ENCODE measurements at regions not wholly inside any gene's neighbourhood (a gene's known extent, or its start where the extent isn't known, plus 50 kb on each side); places are given as distances from the start of the nearest gene placed in this dataset.

GRCh38 chr11:15453211-15453765 lies 338.6 kb downstream of the INSC start:
- WGBS (ENCODE audit: extremely low coverage, insufficient coverage, low lambda C conversion rate): no CpG with 5 or more reads among the region's 2 CpGs
- no peak overlapping the region for H2BK120ac ChIP-seq (ENCODE audit: low read depth, low read length)

DNA sequence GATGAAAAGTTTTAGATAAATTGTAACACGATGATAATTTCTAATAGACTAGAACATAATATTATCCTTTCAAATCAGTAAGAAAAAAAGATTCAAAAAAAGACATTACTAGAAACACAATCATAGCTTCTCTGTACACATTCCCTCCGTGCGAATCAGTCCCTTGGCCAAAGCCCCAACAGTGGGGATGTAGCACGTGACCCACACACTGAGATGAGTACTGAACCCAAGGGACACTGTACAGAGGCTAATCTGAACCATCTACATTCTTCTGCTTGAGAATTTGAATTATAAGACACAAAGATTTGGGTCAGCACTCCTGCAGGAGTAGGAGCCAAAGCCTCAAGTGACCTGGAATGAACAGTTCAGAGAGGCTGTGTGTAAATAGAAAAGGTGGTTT lies 353.7 kb downstream of the INSC start:
- Histone ChIP-seq H3K9ac (ENCODE audit: low read length) (no peak overlapping the region), H3K4me3 (ENCODE audit: low read length) (no peak overlapping the region), H2BK5ac (ENCODE audit: low read length) (no peak overlapping the region), H3K18ac (ENCODE audit: low read length) (no peak overlapping the region), H3K56ac (ENCODE audit: low read length) (no peak overlapping the region), H3K27ac (ENCODE audit: low read depth, low read length) (no peak overlapping the region), H3K23ac (ENCODE audit: low read length) (no peak overlapping the region), H3K79me2 (ENCODE audit: control insufficient read depth, insufficient read depth, low read length) (no peaks in the 10 kb centered on the region), H3K36me3 (ENCODE audit: control insufficient read depth, insufficient read depth, low read length) (no peaks in the 10 kb centered on the region), H3K4ac (ENCODE audit: low read depth, low read length) (no peak overlapping the region), H3K79me1 (ENCODE audit: low read length) (no peaks in the 10 kb centered on the region), H3K27me3 (ENCODE audit: insufficient read depth, low read length, poor library complexity) (no peaks in the 10 kb centered on the region), H3K4me2 (ENCODE audit: low read length) (no peak overlapping the region), H4K8ac (ENCODE audit: low read depth, low read length) (no peak overlapping the region), H2AK5ac (ENCODE audit: low read length) (no peak overlapping the region), H2BK15ac (replicated peaks; ENCODE audit: low read depth) (no peak overlapping the region), H2BK120ac (ENCODE audit: low read depth, low read length) (no peak overlapping the region), H4K5ac (ENCODE audit: low read length) (no peak overlapping the region), H3K4me1 (ENCODE audit: control insufficient read depth, low read depth, low read length) (no peaks in the 10 kb centered on the region)
- no peak for DNase-seq
- no CpG with 5 or more reads among the region's 4 CpGs for WGBS (ENCODE audit: extremely low coverage, insufficient coverage, low lambda C conversion rate)

More at GRCh38 chr11:15453211-15453765, 338.6 kb downstream of the INSC start:
- Histone ChIP-seq H3K27me3 (ENCODE audit: insufficient read depth, low read length, poor library complexity) (no peaks in the 10 kb centered on the region), H3K4ac (ENCODE audit: low read depth, low read length) (no peak overlapping the region), H3K56ac (ENCODE audit: low read length) (no peak overlapping the region), H3K36me3 (ENCODE audit: control insufficient read depth, insufficient read depth, low read length) (no peaks in the 10 kb centered on the region), H4K5ac (ENCODE audit: low read length) (no peak overlapping the region), H2BK15ac (replicated peaks; ENCODE audit: low read depth) (no peak overlapping the region), H4K8ac (ENCODE audit: low read depth, low read length) (no peak overlapping the region), H3K4me2 (ENCODE audit: low read length) (no peak overlapping the region), H3K4me1 (ENCODE audit: control insufficient read depth, low read depth, low read length) (no peaks in the 10 kb centered on the region), H3K18ac (ENCODE audit: low read length) (no peak overlapping the region), H2BK5ac (ENCODE audit: low read length) (no peak overlapping the region), H3K27ac (ENCODE audit: low read depth, low read length) (no peak overlapping the region), H3K79me2 (ENCODE audit: control insufficient read depth, insufficient read depth, low read length) (no peaks in the 10 kb centered on the region), H2AK5ac (ENCODE audit: low read length) (no peak overlapping the region), H3K4me3 (ENCODE audit: low read length) (no peak overlapping the region), H3K23ac (ENCODE audit: low read length) (no peak overlapping the region), H3K9ac (ENCODE audit: low read length) (no peak overlapping the region), H3K79me1 (ENCODE audit: low read length) (no peaks in the 10 kb centered on the region)
- DNase-seq: no peak

DNA sequence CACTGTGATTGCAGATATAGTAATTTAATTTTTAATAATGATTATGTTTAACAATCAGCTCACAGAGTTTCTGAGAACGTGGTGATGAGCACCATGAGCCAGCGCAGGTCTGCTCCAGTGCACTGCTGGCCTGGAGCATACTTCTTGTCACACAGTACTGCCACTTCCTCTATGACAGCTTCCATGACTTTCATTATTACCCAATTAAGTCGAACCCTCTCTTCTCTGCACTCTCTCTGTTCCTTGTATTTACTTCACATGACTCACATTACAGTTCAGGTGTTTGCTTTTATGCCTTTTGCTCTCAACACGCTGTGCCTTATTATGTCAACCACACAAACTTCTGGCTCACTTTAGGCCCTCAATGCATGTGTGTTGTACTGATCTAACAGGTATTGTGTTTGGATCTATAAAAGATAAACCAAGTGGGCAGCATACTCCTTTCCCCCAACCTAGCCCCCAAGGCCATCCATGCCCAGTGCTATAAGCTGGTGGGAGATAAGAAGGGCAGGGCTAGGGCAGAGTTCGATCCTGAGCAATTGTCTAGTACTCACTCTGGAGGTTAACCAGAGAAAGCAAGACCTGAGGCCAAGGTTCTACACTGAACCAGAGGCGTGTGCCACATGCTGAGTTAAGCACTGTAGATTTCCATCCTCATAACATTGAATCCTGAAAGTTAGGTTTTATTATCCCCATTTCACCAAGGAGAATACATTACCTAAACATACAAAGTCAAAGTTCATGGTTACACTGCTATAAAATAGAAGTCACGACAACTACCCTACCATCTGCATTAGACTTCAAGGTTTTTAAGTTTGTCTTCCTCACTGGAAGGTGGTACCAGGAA lies 356.5 kb downstream of the INSC start:
- Histone ChIP-seq H3K4me1 (ENCODE audit: control insufficient read depth, low read depth, low read length) (no peaks in the 10 kb centered on the region), H2BK120ac (ENCODE audit: low read depth, low read length) (no peak overlapping the region), H3K27me3 (ENCODE audit: insufficient read depth, low read length, poor library complexity) (no peaks in the 10 kb centered on the region), H3K9ac (ENCODE audit: low read length) (no peak overlapping the region), H3K23ac (ENCODE audit: low read length) (no peak overlapping the region), H3K4ac (ENCODE audit: low read depth, low read length) (no peak overlapping the region), H3K4me3 (ENCODE audit: low read length) (no peak overlapping the region), H3K79me2 (ENCODE audit: control insufficient read depth, insufficient read depth, low read length) (no peaks in the 10 kb centered on the region), H3K18ac (ENCODE audit: low read length) (no peak overlapping the region), H2BK5ac (ENCODE audit: low read length) (no peak overlapping the region), H2AK5ac (ENCODE audit: low read length) (no peak overlapping the region), H2BK15ac (replicated peaks; ENCODE audit: low read depth) (no peak overlapping the region), H4K8ac (ENCODE audit: low read depth, low read length) (no peak overlapping the region), H3K79me1 (ENCODE audit: low read length) (no peaks in the 10 kb centered on the region), H3K36me3 (ENCODE audit: control insufficient read depth, insufficient read depth, low read length) (no peaks in the 10 kb centered on the region), H3K56ac (ENCODE audit: low read length) (no peak overlapping the region), H4K5ac (ENCODE audit: low read length) (no peak overlapping the region), H3K27ac (ENCODE audit: low read depth, low read length) (no peak overlapping the region), H3K4me2 (ENCODE audit: low read length) (no peak overlapping the region)
- no peak for DNase-seq
- no CpG with 5 or more reads among the region's 7 CpGs for WGBS (ENCODE audit: extremely low coverage, insufficient coverage, low lambda C conversion rate)

- H2BK15ac ChIP-seq (replicated peaks; ENCODE audit: low read depth): no peak overlapping the region
- no peak overlapping the region for H3K4me2 ChIP-seq (ENCODE audit: low read length)
- H3K4me3 ChIP-seq (ENCODE audit: low read length): no peak overlapping the region
- no peak overlapping the region for H3K4ac ChIP-seq (ENCODE audit: low read depth, low read length)
- peak; percentile 87 for DNase-seq
- no CpG with 5 or more reads among the region's 9 CpGs for WGBS (ENCODE audit: extremely low coverage, insufficient coverage, low lambda C conversion rate)
- H3K18ac ChIP-seq (ENCODE audit: low read length): no peak overlapping the region
- no peak overlapping the region for H4K5ac ChIP-seq (ENCODE audit: low read length)
- no peaks in the 10 kb centered on the region for H3K4me1 ChIP-seq (ENCODE audit: control insufficient read depth, low read depth, low read length)
- no peak overlapping the region for H3K9ac ChIP-seq (ENCODE audit: low read length)
- no peak overlapping the region for H3K56ac ChIP-seq (ENCODE audit: low read length)
- H2AK5ac ChIP-seq (ENCODE audit: low read length): no peak overlapping the region
- H3K23ac ChIP-seq (ENCODE audit: low read length): no peak overlapping the region
- H2BK120ac ChIP-seq (ENCODE audit: low read depth, low read length): no peak overlapping the region
- H3K27ac ChIP-seq (ENCODE audit: low read depth, low read length): no peak overlapping the region
- no peaks in the 10 kb centered on the region for H3K27me3 ChIP-seq (ENCODE audit: insufficient read depth, low read length, poor library complexity)
- H3K79me1 ChIP-seq (ENCODE audit: low read length): no peaks in the 10 kb centered on the region
- H3K79me2 ChIP-seq (ENCODE audit: control insufficient read depth, insufficient read depth, low read length): no peaks in the 10 kb centered on the region
- no peak overlapping the region for H2BK5ac ChIP-seq (ENCODE audit: low read length)
- no peaks in the 10 kb centered on the region for H3K36me3 ChIP-seq (ENCODE audit: control insufficient read depth, insufficient read depth, low read length)
- H4K8ac ChIP-seq (ENCODE audit: low read depth, low read length): no peak overlapping the region
These were observed 357.4 kb downstream of the INSC start for GRCh38 chr11:15471895-15472799.

- Histone ChIP-seq H3K4ac (ENCODE audit: low read depth, low read length) (no peak overlapping the region), H2AK5ac (ENCODE audit: low read length) (no peak overlapping the region), H4K8ac (ENCODE audit: low read depth, low read length) (no peak overlapping the region), H3K27ac (ENCODE audit: low read depth, low read length) (no peak overlapping the region), H3K56ac (ENCODE audit: low read length) (no peak overlapping the region), H2BK15ac (replicated peaks; ENCODE audit: low read depth) (no peak overlapping the region), H3K9ac (ENCODE audit: low read length) (no peak overlapping the region), H3K79me1 (ENCODE audit: low read length) (no peaks in the 10 kb centered on the region), H2BK5ac (ENCODE audit: low read length) (no peak overlapping the region), H3K79me2 (ENCODE audit: control insufficient read depth, insufficient read depth, low read length) (no peaks in the 10 kb centered on the region), H3K23ac (ENCODE audit: low read length) (no peak overlapping the region), H3K4me3 (ENCODE audit: low read length) (no peak overlapping the region), H3K4me1 (ENCODE audit: control insufficient read depth, low read depth, low read length) (no peaks in the 10 kb centered on the region), H3K18ac (ENCODE audit: low read length) (no peak overlapping the region), H4K5ac (ENCODE audit: low read length) (no peak overlapping the region), H2BK120ac (ENCODE audit: low read depth, low read length) (no peak overlapping the region), H3K27me3 (ENCODE audit: insufficient read depth, low read length, poor library complexity) (no peaks in the 10 kb centered on the region), H3K36me3 (ENCODE audit: control insufficient read depth, insufficient read depth, low read length) (no peaks in the 10 kb centered on the region), H3K4me2 (ENCODE audit: low read length) (no peak overlapping the region)
- no peak for DNase-seq
- WGBS (ENCODE audit: extremely low coverage, insufficient coverage, low lambda C conversion rate): no CpG with 5 or more reads among the region's 8 CpGs
These were observed 359.5 kb downstream of the INSC start for GRCh38 chr11:15473954-15474837.
